Choroid plexus epithelial cell (primary cell): ENCODE measurements at regions not wholly inside any gene's neighbourhood (a gene's known extent, or its start where the extent isn't known, plus 50 kb on each side); places are given as distances from the start of the nearest gene placed in this dataset.
"Not testable (repeated sequence)": the region's sequence is repeated elsewhere in the genome, so short reads cannot be mapped to it uniquely, and the experiment has no call there.

Experiments
- DNase-seq: peaks from one replicate; pipeline ENCODE4 v3.0.0-alpha.2; 2010; ENCODE audit warnings: low read depth
- H3K4me3 ChIP-seq: 2 replicates; pipeline ENCODE4 v1.5.1; 2011; ENCODE audit warnings: low read depth, mild to moderate bottlenecking, control low read depth, low read length, moderate library complexity
- TF ChIP-seq, protein P1 (sequence below): conservative IDR thresholded peaks from 2 replicates; pipeline ENCODE4 v1.5.1; 2011; ENCODE audit warnings: low read depth, mild to moderate bottlenecking, control low read depth, inconsistent platforms, low read length, moderate library complexity

DNA sequence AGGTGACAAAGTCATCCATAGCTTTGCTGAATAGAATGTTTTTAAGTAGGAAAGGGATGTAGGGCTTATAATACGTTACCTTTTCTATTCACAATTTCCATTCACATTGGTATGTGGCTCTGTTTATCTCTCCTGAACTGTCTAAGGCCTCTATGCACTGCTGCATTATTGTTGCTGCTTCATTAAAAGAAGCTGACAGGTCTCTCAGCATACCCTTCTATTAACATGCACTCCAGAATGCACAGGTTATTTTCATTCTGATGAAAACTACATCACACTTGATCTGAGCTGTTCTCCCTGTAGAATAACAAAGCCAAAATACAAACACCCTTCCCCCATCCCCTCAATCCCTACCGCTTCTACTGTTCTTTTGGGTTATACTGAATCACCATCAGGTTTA is 399.3 kb downstream of the TBC1D32 start:
- H3K4me3 ChIP-seq, result no peak overlapping the region
- no peak for DNase-seq
- TF ChIP-seq, protein P1, sequence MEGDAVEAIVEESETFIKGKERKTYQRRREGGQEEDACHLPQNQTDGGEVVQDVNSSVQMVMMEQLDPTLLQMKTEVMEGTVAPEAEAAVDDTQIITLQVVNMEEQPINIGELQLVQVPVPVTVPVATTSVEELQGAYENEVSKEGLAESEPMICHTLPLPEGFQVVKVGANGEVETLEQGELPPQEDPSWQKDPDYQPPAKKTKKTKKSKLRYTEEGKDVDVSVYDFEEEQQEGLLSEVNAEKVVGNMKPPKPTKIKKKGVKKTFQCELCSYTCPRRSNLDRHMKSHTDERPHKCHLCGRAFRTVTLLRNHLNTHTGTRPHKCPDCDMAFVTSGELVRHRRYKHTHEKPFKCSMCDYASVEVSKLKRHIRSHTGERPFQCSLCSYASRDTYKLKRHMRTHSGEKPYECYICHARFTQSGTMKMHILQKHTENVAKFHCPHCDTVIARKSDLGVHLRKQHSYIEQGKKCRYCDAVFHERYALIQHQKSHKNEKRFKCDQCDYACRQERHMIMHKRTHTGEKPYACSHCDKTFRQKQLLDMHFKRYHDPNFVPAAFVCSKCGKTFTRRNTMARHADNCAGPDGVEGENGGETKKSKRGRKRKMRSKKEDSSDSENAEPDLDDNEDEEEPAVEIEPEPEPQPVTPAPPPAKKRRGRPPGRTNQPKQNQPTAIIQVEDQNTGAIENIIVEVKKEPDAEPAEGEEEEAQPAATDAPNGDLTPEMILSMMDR, result no peak

DNA sequence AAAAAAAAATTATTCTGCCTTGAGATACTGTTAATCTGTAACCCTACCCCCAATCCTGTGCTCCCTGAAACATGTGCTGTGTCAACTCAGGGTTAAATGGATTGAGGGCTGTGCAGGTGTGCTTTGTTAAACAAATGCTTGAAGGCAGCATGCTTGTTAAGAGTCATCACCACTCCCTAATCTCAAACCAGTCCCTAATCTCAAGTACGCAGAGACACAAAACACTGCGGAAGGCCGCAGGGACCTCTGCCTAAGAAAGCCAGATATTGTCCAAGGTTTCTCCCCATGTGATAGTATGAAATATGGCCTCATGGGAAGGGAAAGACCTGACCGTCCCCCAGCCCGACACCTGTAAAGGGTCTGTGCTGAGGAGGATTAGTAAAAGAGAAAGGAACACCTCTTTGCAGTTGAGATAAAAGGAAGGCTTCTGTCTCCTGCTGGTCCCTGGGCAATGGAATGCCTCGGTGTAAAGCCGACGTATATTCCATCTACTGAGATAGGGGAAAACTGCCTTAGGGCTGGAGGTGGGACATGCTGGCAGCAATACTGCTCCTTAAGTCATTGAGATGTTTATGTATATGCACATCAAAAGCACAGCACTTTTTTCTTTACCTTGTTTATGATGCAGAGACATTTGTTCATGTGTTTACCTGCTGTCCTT is 402.6 kb downstream of the TBC1D32 start:
- H3K4me3 ChIP-seq, DNase-seq: not testable (repeated sequence)

DNA sequence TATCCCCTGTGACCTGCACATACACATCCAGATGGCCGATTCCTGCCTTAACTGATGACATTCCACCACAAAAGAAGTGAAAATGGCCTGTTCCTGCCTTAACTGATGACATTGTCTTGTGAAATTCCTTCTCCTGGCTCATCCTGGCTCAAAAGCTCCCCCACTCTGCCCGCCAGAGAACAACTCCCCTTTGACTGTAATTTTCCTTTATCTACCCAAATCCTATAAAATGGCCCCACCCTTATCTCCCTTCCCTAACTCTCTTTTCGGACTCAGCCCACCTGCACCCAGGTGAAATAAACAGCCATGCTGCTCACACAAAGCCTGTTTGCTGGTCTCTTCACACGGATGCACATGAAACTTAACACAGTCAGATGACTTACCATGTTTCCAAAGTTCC is 403.8 kb downstream of the TBC1D32 start:
- DNase-seq, H3K4me3 ChIP-seq: not testable (repeated sequence)

DNA sequence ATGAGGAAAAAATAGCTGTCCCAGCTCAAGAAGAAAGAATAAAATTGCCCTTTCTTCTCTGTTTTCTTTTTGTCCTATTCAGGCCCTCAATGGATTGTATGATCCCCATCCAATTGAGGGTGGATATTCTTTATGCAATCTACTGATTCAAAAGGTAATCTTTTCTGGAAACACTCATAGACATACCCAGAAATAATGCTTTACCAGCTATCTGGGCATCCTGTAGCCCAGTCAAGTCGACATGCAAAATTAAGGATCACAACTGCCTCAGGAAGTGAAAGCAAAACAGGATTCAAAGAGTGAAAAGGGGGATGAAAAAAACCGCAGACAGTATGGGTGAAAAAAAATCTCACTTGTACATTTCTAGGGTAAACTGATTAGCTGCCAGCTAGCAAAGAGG is 410.1 kb downstream of the TBC1D32 start:
- H3K4me3 ChIP-seq, result no peak overlapping the region
- TF ChIP-seq, protein P1, result no peak
- no peak for DNase-seq

DNA sequence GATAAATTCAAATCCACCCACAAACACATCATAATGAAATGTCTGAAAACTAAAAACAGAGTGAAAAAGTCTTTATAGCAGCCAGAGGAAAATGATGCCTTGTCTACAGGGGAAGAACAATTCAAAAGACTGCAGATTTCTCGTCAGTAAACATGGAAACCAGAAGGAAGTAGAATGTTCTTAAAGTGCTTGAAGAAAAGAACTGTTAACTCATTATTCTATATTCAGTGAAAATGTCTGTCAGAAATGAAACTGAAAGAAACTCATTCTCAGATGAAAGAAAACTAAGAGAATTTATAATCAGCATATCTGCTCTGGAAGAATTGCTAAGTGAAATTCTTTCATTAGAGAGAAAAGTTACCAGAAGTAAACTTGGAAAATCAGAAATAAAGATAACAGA is 416.1 kb downstream of the TBC1D32 start:
- H3K4me3 ChIP-seq, result no peak overlapping the region
- DNase-seq, result no peak
- TF ChIP-seq, protein P1, result no peak

DNA sequence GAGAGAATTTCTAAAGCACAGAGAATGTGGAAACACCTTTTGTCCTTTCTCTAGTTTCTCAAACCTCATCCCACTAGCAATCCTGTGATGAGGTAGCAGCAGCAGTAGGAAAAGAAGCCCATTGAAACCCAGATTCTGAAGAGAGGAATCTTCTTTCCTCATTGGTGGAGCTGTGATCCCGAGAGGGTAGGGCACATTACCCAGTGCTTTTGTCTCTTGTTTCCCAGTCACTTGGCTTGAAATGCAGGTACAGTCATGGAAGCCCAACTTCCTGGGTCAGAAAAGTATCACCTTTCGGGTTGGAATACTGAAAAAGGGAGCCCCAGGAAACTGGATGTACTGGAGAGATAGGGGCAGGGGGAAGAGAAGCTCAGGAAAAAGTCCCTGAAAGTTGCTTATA is 417.4 kb downstream of the TBC1D32 start:
- H3K4me3 ChIP-seq, result no peak overlapping the region
- TF ChIP-seq, protein P1, result no peak
- DNase-seq, result no peak

DNA sequence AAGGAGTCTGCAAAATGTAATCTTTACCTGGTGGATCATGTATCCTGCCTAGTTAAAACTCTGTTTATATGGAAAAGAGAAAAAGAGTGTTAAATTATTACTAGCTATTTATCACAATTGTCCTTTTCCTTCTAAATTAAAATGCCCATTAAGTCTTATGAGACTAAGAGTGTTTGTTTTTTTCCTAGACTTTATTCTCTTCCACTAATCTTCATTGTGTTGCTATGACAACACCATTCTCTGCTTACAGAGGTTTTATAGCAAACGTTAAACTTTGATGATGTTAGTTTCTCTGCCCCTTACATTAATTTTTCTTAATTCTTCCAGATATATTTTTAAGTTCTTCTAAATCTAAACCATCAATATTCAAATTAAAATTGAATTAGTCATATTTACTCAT is 420.8 kb downstream of the TBC1D32 start:
- TF ChIP-seq, protein P1, result no peak
- no peak for DNase-seq
- H3K4me3 ChIP-seq, result no peak overlapping the region

DNA sequence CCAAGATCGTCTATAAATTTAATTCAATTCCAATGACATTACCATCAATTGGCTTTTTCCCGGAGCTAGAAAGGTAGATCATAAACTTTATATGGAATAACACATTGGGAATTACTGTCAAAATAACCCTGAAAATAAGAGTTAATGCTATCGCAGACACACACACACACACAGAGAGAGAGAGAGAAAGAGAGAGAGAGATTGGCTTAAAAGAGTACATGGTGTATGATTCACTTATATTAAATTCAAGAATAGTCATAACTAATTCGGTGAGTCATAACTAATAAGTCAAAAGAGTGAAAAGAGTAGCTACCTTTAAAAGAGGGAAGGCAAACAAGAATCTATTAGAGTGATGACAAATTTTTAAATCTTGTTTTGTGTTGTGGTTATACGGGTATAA is 425.5 kb downstream of the TBC1D32 start:
- no peak for DNase-seq
- TF ChIP-seq, protein P1, result no peak
- no peak overlapping the region for H3K4me3 ChIP-seq
